HUDEP-2 (cell line): ENCODE measurements at regions not wholly inside any gene's neighbourhood (a gene's known extent, or its start where the extent isn't known, plus 50 kb on each side); places are given as distances from the start of the nearest gene placed in this dataset.

ENCODE experiments used
- DNase-seq, 76 experiments: peaks; one replicate each; lab custom pipeline; 2025; ENCODE audit not compliant: unreplicated experiment in 76 of 76; lab: John Stamatoyannopoulos, UW

GRCh38 chr12:58554522-58555157 lies 365.7 kb downstream of the LRIG3 start:
- no peak for DNase-seq

DNA sequence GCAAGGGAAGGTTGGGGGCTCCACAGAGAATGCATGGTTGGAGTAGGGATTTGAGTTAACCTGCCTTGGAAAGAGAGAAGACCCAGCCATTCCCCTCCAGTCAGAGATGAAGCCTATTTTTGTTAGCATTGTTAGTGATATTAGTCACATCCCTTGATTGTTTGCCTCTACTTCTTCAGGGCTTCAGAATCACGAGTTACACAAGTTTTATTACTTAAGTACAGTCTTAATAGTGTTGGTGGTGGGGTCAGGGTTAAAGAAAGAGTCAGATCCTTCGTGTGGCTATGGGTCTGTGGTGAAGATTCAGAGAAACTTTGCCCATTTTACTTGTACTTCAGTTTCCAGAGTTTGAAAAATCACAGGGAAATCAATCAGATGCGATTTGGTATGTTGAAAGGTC lies 363.1 kb downstream of the LRIG3 start:
- no peak for DNase-seq

DNA sequence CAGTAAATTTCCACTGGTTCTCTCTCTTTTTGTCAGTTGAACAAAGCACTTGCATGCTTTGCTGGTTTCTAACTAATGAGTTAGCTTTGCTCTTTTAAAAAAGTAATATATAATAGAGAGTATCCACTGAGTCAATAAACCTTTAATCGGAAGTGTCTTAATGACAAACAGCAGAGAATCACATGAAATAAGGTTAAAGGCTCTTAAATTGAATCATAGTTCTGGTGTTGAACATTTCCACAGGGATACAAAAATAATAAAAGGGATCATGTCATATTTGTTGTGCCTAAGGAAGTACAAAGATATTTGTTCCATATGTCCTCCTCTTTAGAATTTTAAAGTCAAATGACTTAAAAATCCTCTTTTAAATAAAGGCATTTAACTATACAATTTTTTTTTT lies 362.6 kb downstream of the LRIG3 start:
- DNase-seq = no peak

DNA sequence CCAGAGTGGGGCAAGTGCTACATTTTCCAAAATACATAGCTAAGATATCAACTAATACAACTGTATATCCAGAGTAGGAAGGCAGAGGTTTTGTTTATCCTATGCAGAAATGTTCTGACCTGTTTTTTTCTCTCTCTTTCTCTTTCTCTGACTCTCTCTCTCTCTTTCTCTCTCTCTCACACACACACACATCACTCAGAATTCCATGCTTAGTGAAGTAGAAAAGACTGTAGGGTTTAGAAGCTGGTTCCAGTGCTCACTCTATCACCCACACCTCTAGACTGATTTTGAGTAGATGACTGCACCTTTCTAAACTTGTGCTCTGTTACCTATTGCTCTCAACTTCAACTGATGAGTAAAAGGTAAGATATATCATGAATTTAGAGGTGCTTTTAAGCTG lies 356.7 kb downstream of the LRIG3 start:
- DNase-seq = no peak

GRCh38 chr12:58564721-58565120 lies 355.6 kb downstream of the LRIG3 start:
- DNase-seq = no peak

DNA sequence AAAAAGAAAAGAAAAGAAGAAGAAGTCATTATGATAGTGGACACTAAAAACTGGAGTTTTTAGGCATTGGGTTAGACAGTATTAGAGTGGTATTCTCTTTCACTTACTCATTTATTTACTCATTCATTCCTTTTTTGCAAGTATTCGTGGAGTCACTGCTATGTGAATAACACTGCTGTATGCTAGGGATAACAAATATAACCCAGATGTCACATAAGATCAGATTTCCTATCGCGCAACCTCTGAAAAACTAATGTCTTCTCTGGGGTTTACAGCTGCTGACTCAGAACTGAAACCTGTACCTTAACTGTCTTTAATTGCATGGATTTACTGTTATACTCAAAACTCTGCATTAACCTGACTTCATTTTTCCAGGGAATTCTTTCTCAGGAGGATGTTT lies 353.7 kb downstream of the LRIG3 start:
- DNase-seq = no peak

DNA sequence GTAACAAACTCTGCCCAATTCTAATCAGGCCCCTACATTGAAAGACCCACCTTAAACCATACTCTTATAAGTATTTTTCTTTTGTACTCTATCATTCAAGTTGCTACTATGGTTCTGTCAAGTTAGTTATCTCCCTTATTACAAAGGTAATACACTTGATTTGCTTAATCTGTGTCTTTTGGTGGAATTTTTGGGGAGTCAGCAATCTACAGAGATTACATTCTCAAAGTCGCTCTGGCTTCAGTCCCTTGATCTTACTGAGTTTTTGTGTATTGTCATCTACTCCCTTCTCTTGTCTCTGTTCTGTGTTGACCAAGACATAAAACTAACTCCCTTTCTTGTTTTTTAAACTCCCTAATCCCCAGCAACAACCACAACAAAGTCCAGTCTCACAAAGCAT lies 353.1 kb downstream of the LRIG3 start:
- no peak for DNase-seq

- no peak for DNase-seq
Measured at GRCh38 chr12:58570411-58570810, 349.9 kb downstream of the LRIG3 start.

GRCh38 chr12:58575256-58575655 lies 345.0 kb downstream of the LRIG3 start:
- peak in 2 of 76 experiments; percentile 2 to 20 for DNase-seq

GRCh38 chr12:58576081-58576480 lies 344.2 kb downstream of the LRIG3 start:
- DNase-seq = no peak

- DNase-seq = no peak
Measured at GRCh38 chr12:58576916-58577315, 343.4 kb downstream of the LRIG3 start.

DNA sequence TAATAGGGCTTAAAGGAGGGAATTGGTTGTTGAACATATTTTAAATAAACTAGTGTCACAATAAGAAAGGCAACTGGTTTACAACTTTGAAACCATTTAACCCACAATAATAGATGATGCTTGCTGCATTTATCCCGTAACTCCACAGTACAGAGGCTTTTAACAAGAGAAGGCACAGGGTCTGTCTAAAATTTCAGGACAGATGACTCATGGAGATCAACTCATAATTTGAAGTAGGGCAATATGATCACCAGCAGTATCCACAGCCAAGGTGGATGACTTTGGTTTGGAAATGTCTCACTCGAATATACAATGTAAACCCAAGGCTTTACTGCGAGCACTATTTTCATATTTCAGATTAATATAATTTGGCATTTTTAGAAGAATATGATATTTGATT lies 340.2 kb downstream of the LRIG3 start:
- DNase-seq = no peak

GRCh38 chr12:58583529-58583928 lies 336.8 kb downstream of the LRIG3 start:
- no peak for DNase-seq

- DNase-seq = no peak
Measured at GRCh38 chr12:58583940-58584339, 336.4 kb downstream of the LRIG3 start.

GRCh38 chr12:58584880-58585279 lies 335.4 kb downstream of the LRIG3 start:
- DNase-seq = no peak

DNA sequence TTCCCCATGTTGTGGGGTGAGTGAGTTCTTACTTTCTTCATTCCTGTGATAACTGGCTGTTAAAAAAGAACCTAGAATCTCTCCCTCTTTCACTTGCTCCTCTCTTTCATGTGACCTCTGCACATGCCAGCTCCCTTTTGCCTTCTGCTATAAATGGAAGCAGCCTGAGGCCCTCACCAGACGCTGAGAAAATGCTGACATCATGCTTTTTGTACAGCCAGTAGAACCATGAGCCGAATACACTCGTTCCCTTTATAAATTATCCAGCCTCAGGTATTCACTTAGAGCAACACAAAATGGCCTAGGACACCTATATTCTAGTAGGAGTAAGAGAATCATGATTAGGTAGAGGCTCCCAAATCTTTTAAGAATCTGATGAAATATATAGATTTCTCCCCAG lies 333.5 kb downstream of the LRIG3 start:
- DNase-seq = no peak

GRCh38 chr12:58588770-58589169 lies 331.5 kb downstream of the LRIG3 start:
- no peak for DNase-seq

- DNase-seq = no peak
Measured at GRCh38 chr12:58592475-58593207, 327.7 kb downstream of the LRIG3 start.

GRCh38 chr12:58593557-58594304 lies 326.6 kb downstream of the LRIG3 start:
- DNase-seq = no peak

- DNase-seq = no peak
Measured at GRCh38 chr12:58596381-58596780, 323.9 kb downstream of the LRIG3 start.

DNA sequence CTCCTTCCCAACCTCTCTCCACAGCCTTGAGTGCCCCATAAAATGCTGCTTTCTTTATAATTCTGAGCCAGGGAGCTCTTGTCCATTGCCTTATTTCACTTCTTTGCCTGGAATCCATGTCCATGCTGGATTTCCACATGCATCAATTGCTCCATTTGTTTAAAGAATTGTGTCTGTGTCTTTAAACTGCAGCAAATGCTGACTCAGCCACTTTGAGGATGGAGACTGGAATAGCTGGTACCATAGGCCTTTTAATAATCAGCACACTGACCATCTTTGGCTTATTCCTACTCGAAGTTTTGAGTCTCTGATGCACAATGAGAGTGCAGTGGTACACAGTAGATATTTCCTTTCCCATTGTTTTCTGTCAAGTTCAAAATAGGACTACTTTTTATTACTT lies 318.8 kb downstream of the LRIG3 start:
- DNase-seq = no peak

GRCh38 chr12:58602179-58602578 lies 318.1 kb downstream of the LRIG3 start:
- DNase-seq = no peak
